Nephron (organoid): ENCODE measurements at regions not wholly inside any gene's neighbourhood (a gene's known extent, or its start where the extent isn't known, plus 50 kb on each side); places are given as distances from the start of the nearest gene placed in this dataset.
"Not testable (repeated sequence)": the region's sequence is repeated elsewhere in the genome, so short reads cannot be mapped to it uniquely, and the experiment has no call there.

Source experiments
- H3K27ac Mint-ChIP-seq, 3 experiments: 2 replicates each; pipeline ENCODE4 v1.8.0; 2020; ENCODE audit warnings: mixed read lengths in 3 of 3, mild to moderate bottlenecking in 2 of 3, moderate library complexity in 1 of 3
- H3K27me3 Mint-ChIP-seq: 2 replicates; pipeline ENCODE4 v1.8.0; 2021; ENCODE audit warnings: low read depth, mild to moderate bottlenecking, moderate library complexity, mixed read lengths
- H3K36me3 Mint-ChIP-seq: 2 replicates; pipeline ENCODE4 v1.8.0; 2020; ENCODE audit warnings: low read depth, mixed read lengths
- H3K4me1 Mint-ChIP-seq: 2 replicates; pipeline ENCODE4 v1.8.0; 2020; ENCODE audit warnings: mixed read lengths
- H3K4me3 Mint-ChIP-seq, 3 experiments: 2 replicates each; pipeline ENCODE4 v1.8.0; 2020; ENCODE audit warnings: mild to moderate bottlenecking in 3 of 3, mixed read lengths in 3 of 3, moderate library complexity in 2 of 3
- H3K9me3 Mint-ChIP-seq: 2 replicates; pipeline ENCODE4 v1.8.0; 2020; ENCODE audit warnings: mixed read lengths
- TF ChIP-seq, protein P1 (sequence below), 3 experiments: fragments of 200-600 bp; sonication (generic); IDR thresholded peaks; one replicate each; pipeline ENCODE4 v1.5.0; 2021; ENCODE audit warnings: antibody characterized with exemption in 3 of 3; ENCODE audit not compliant: unreplicated experiment in 3 of 3

DNA sequence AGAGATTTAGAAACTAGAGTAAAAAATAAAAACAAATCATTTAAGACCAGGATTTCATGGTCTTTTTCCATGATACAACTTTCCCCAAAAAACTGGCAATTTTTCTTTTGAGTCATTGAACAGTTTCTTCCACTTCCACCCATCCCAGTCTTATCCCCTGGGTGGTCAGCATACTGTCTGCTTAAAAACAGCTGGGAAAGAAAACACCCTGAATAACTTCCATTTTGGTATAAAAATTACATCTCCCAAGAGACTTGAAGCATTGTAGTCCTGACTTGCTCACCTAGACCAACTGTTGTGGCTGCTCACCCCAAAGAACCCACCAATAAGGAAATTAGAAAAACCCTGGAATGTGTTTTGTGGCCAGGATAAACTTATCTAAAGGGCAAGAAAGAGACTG is 731.3 kb downstream of the NR2F1-AS1 start:
- Mint-ChIP-seq H3K27ac (peak overlapping the region in 2 of 3 experiments; percentile 38 to 67), H3K36me3 (no peaks in the 10 kb centered on the region), H3K4me1 (peaks cover 22% of the 10 kb centered on the region), H3K9me3 (no peaks in the 10 kb centered on the region), H3K27me3 (no peaks in the 10 kb centered on the region), H3K4me3 (no peak overlapping the region)
- TF ChIP-seq, protein P1, sequence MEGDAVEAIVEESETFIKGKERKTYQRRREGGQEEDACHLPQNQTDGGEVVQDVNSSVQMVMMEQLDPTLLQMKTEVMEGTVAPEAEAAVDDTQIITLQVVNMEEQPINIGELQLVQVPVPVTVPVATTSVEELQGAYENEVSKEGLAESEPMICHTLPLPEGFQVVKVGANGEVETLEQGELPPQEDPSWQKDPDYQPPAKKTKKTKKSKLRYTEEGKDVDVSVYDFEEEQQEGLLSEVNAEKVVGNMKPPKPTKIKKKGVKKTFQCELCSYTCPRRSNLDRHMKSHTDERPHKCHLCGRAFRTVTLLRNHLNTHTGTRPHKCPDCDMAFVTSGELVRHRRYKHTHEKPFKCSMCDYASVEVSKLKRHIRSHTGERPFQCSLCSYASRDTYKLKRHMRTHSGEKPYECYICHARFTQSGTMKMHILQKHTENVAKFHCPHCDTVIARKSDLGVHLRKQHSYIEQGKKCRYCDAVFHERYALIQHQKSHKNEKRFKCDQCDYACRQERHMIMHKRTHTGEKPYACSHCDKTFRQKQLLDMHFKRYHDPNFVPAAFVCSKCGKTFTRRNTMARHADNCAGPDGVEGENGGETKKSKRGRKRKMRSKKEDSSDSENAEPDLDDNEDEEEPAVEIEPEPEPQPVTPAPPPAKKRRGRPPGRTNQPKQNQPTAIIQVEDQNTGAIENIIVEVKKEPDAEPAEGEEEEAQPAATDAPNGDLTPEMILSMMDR (IDR thresholded peaks at IDR 0.05; ENCODE audit: unreplicated experiment in 3 of 3) = no peak

DNA sequence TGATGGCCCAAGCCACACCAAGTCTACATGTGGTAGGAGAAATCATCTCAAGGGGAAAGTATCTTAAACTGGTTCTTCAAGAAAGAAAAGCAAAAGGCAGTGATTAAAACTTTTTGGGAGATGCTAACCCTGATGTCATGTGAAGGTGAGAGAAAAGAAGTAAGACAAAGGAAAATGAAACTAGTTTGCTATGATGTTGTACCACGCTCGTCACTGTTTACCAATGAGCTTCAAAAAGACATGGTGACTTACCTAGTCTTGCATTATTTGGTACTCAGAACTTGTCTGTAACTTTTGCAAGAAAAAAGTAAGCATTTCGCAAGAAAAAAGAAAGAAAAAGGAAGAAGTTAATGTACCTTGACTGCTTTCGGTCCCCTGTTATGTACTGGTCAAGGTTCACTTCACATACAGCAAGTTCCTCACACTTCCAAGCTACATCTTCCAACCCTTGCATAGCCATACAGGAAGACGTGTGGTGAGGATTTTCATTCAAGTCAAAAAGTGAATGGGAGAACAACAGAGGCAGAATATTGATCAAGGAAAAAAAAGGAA is 739.3 kb downstream of the NR2F1-AS1 start:
- H3K36me3 Mint-ChIP-seq = no peaks in the 10 kb centered on the region
- H3K27me3 Mint-ChIP-seq = no peaks in the 10 kb centered on the region

DNA sequence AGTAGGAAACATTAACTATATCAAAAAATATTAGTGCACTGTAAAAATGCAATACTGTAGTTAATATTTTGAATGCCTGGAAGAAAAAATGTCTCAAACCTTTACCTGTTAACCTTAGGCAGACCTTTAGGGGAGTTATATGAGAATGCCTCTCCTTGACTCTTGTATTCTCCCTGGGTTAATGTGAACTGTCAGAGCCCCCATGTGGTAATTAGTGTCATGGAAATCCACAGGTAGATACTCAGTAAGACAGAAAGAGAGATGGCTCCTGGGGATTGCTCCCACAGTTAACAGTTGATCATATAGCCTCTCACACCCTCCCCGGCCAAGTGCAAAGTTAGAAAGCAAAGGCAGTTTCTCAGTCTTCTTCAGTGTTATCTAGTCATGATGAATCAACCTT is 742.8 kb downstream of the NR2F1-AS1 start:
- TF ChIP-seq, protein P1 (IDR thresholded peaks at IDR 0.05; ENCODE audit: unreplicated experiment in 3 of 3) = no peak
- Mint-ChIP-seq H3K27ac (no peak overlapping the region), H3K9me3 (peaks cover 11% of the 10 kb centered on the region), H3K27me3 (no peaks in the 10 kb centered on the region), H3K4me3 (no peak overlapping the region), H3K36me3 (no peaks in the 10 kb centered on the region), H3K4me1 (no peaks in the 10 kb centered on the region)

More for the DNA sequence above, 739.3 kb downstream of the NR2F1-AS1 start:
- TF ChIP-seq, protein P1 (IDR thresholded peaks at IDR 0.05; ENCODE audit: unreplicated experiment in 3 of 3) = no peak
- Mint-ChIP-seq H3K27ac (no peak overlapping the region), H3K4me1 (no peaks in the 10 kb centered on the region), H3K4me3 (no peak overlapping the region), H3K9me3 (no peaks in the 10 kb centered on the region)

DNA sequence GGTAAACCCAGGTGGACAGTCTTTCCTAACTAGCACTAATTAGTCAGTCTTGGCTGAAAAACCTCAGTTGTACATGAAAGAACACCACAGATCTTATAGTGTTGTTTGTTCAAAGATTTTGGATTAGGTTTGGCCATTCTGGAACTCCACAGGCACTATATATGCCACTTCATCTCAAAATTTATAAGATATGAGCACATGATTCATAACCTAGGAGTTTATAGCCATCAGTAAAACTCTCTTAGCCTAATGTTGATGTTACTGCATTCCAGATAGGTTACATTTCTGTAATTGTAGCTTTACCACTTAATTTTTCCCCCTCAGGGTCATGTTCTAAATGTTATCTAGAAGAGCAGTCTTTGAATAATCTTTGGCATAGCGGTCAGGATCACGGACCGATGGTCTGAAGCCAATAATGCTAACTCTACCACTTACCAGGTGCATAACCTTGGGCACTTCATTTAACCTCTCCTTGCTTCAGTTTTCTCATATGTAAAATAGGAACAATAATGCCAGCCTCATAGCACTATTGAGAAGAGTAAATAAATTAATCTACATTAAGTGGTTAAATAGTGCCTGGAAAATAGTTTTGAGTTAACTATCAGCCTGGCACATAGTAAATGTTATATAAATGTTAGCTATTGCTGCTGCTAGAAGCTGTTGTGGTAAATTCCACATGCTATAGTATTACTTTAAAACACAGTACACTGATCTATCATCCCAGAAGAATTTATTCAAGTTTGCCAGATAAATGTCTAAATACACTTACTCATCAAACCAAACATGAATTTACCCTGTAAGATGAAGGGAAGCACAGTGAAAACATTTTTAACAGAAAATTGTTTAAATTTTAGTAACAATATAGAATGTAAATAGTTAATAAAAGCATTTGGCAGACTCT is 743.9 kb downstream of the NR2F1-AS1 start:
- TF ChIP-seq, protein P1 (IDR thresholded peaks at IDR 0.05; ENCODE audit: unreplicated experiment in 3 of 3) = no peak
- H3K4me1 Mint-ChIP-seq = no peaks in the 10 kb centered on the region
- no peak overlapping the region for H3K27ac Mint-ChIP-seq
- peaks cover 19% of the 10 kb centered on the region for H3K9me3 Mint-ChIP-seq
- no peaks in the 10 kb centered on the region for H3K27me3 Mint-ChIP-seq
- no peak overlapping the region for H3K4me3 Mint-ChIP-seq
- H3K36me3 Mint-ChIP-seq = no peaks in the 10 kb centered on the region

DNA sequence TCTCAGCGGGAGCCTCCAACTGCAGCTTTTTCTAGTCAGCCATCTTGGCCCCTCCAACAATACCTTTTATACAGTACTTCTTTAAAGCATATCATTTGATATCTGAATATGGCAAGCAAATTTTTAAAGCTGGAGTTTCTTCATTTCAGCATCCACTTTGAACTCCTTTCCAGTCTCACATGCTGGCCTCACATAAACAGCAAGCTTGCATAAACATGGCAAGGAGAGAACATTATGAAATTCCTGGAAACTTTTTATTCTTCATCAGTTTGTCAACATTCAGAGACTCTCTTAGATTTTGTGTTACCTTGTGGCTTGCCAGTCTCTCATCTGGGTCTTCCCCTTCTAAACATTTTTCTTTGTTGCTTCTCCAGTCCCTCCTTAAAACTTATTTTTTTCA is 745.3 kb downstream of the NR2F1-AS1 start:
- TF ChIP-seq, protein P1 (IDR thresholded peaks at IDR 0.05; ENCODE audit: unreplicated experiment in 3 of 3) = no peak
- peaks cover 27% of the 10 kb centered on the region for H3K9me3 Mint-ChIP-seq
- H3K4me1 Mint-ChIP-seq = no peaks in the 10 kb centered on the region
- no peak overlapping the region for H3K4me3 Mint-ChIP-seq
- H3K27ac Mint-ChIP-seq = no peak overlapping the region
- H3K36me3 Mint-ChIP-seq = peaks cover 4% of the 10 kb centered on the region
- no peaks in the 10 kb centered on the region for H3K27me3 Mint-ChIP-seq

DNA sequence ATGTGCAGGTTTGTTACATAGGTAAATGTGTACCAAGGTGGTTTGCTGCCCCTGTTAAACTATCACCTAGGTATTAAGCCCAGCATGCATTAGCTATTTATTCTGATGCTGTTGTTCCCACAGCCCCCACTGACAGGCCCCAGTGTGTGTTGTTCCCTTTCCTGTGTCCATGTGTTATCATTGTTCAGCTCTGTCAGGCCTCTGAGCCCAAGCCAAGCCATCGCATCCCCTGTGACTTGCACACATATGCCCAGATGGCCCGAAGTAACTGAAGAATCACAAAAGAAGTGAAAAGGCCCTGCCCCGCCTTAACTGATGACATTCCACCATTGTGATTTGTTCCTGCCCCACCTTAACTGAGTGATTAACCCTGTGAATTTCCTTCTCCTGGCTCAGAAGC is 757.5 kb downstream of the NR2F1-AS1 start:
- H3K4me3 Mint-ChIP-seq, H3K27me3 Mint-ChIP-seq, H3K9me3 Mint-ChIP-seq, H3K27ac Mint-ChIP-seq, H3K36me3 Mint-ChIP-seq, H3K4me1 Mint-ChIP-seq: not testable (repeated sequence)
